AML-193 (cell line): ENCODE measurements at regions not wholly inside any gene's neighbourhood (a gene's known extent, or its start where the extent isn't known, plus 50 kb on each side); places are given as distances from the start of the nearest gene placed in this dataset.
"Not testable (repeated sequence)": the region's sequence is repeated elsewhere in the genome, so short reads cannot be mapped to it uniquely, and the experiment has no call there.

Experiments used
- DNase-seq, 2 experiments: peaks; one replicate each; lab custom pipeline; 2025; lab: John Stamatoyannopoulos, UW

DNA sequence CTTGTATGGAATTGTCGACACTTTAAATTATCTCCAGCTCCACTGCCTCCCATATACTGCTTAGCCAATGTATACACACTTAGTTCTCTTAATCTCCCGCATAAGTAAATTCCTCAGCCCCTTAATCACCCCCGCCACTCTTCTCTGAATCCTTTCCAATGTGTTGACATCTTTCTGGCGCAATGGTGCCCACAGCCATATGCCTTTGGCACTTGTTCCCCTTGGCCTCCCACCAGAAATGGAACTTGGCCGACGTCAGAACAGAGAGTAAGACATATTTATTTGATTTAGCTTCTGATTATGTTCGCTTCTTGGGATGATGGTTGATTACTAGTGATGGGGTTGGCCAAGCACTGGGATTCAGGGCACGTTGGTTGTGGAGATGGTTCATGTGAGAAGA lies 1089.3 kb upstream of the CELF4 start:
- no peak for DNase-seq

DNA sequence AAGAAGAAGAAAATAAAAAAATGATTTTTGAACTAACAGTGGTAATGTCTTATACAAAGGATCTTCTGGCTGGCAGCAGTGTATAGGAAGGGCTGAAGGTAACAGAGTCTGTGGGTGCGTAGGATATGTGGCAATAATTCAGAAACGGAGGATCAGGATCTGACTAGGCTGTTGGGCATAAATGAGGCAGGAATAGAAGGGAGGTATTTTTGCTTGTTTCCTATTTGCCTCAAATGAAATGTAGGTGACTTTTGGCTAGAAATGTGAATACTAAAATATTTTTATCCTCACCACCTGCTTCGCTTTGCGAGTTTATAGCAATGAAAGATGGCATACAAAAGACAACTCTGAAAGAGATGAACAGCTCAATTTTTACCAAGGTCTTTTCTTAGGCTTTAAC lies 1086.1 kb upstream of the CELF4 start:
- no peak for DNase-seq

DNA sequence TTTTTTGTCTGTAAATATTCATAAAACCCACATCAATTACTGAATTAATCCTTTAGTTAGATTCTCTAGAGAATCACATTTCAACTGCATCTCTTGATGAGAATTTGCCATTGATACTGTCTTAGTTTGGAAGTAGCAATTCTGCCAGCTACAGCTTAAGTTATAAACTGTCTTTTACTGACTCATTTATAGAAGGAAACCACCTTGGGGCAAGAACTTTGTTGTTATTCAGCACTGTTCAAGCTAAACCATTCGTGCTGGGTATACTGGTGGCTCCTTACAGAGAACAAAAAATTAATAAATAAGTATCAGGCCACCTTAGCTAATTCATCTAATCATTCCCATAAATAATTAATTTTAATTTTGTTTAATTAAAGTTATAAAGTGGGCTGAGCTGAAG lies 1082.6 kb upstream of the CELF4 start:
- no peak for DNase-seq

DNA sequence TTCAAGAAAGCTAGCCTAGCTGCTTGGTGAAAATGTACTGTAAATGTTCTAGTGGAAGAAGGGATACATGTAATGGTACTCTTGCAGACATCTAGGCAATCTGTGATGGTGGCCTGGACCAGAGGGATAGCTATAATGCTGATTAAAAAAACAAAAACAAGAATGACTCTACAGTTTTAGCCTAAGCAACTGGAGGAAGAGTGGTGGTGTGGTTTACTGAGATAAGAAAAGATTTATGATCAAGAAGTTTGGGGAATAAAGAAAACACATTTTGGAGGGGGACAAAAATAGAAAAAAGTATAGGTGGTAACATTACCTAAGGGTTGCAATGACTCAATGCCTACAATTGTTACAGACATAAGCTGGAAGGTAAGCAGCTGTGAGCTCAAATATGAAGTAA lies 1080.7 kb upstream of the CELF4 start:
- no peak for DNase-seq

DNA sequence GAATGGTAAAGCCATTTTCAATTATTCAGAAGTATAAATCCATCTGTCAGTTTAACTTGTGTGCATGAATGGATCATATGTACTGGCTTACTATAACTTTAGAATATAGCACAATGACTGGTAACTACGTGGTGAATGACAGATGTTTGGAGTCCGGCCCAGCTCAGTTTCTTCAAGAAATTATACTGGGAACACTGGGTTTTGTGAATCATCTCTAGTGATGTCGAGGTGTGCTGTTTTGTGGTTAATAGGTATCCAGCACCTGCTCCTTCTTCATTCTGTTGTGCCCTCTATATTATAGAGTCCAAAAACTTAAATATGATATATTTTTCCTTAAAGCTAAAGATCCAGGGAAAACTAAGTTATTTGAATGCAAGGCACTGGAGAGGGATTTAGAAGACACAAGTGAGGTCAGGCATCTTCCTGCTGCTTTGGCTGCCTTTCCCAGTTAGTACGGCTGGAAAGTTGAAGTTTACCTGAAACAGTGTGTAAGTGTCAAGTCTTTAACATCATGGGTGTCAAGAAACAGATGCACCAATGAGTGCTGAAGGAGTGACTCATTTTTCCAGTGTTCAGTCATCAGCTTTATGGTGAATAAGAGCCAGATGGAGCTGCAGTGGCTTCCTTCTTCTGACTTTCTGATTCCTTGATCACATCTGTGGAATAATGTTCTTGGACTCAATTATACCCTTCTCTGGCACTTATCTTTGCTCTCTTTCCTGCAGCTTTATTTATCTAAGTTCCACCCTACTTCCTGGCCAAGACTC lies 1079.5 kb upstream of the CELF4 start:
- no peak for DNase-seq

DNA sequence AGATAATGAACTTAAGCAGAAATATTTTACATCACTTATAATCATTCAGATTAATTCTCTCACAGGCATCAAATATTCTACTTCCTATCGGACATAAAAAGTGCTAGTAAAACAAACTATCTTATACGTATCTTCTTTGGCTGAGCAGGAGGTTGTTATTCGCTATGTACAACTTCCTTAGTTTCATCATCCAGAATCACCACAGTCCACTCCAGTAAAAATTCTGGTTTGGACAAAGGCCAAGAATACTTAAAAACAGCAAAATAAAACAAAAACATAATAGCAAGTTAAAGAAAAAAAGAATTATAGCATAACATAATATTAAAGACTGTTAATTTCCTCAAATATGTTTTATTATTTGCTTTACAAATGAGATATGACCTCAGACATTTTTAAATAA lies 1077.1 kb upstream of the CELF4 start:
- DNase-seq, result no peak

DNA sequence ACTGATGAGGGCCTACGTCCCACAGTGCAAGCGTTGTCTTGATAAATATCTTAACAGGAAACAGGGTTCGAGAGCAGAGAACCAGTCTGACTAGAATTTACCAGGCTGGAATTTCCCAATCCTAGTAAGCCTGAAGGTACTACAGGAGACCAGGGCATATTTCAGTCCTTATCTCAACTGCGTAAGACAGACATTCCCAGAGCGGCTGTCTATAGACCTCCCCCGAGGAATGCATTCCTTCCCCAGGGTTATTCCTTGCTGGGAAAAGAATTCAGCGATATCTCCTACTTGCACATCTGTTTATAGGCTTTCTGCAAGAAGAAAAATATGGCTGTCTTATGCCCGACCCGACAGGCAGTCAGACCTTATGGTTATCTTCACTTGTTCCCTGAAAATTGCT lies 1074.1 kb upstream of the CELF4 start:
- DNase-seq, result not testable (repeated sequence)

DNA sequence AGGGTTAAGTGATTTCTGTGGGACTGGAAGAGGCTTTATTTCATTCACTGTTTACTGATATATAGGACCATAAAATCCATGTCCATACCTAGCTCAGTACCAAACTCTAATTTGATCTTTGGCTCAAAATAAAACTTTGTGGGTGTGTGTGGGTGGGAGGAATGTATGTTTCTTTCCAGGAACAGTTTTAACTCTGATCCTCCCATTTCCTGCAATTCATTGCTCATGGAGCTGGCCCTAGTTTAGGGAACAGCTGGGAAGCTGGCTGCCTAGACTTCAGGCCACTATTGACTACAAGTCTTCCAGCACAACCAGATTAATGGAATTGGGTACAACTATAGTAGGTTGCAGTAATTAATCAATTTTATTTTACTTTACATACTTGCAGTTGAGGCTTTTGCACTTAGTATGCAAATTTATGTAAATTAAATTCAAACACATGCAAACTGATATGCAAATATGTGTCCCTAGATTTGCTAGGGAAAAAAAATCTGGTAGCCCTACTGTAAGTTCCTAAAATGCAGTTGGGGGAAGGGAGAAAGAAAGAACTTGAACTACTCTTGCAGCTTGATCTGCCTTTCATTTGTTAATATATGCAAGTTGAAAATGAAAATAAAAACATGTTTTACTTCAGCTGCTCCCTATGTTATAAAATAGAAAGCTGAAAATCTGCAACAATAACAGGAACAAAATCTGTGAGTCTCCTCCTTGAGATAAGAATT lies 1070.3 kb upstream of the CELF4 start:
- no peak for DNase-seq

DNA sequence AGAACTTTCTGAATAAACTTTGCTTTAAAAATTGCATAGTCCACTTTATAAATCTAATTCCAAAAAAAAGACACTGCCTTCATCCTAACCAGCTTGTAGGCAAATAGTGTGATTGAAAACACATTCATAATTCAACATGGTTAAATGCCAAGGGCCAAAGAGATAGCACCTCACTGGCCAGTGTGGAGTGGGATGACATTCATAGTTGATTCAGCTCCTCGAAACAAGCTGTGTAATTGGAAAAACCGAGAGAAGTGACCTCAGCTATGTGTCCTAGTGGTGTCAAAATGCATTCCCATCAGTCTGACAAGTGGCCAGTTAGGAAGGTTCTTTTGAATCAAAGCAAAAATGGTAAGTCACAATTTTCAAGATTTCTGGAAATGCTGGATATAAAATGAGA lies 1068.5 kb upstream of the CELF4 start:
- no peak for DNase-seq

DNA sequence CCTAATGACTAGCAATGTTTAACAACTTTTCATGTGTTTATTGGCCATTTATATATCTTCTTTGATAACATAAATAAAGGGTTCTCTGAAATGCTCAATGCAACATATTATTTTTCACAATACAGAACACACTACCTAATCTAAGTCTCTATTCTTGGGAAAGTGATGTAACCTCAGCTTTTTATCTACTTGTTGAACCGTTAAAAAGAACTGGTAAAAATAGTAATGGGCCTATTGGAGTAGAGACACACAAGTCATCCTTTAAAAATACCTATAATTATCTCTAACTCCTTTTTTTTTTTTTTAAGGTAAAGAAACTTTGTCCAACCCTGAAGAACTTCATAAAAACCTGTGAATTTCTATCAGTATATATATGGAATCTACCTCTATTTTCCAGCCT lies 1067.7 kb upstream of the CELF4 start:
- DNase-seq, result no peak

DNA sequence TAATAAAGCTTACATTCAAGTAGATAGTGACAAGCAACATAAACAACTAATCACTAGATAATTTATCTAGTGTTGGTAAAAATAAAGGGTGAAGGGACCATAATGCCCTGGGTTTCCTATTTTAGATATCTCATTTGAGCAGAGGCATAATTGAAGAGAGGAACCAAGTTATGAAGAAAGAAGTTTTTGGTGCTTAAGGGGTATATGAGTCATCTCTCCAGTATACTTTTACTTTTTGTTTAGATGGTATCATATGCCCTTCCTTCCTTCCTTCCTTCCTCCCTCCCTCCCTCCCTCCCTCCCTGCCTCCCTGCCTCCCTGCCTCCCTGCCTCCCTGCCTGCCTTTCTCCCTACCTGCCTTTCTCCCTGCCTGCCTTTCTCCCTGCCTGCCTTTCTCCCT lies 1053.5 kb upstream of the CELF4 start:
- DNase-seq, result no peak

DNA sequence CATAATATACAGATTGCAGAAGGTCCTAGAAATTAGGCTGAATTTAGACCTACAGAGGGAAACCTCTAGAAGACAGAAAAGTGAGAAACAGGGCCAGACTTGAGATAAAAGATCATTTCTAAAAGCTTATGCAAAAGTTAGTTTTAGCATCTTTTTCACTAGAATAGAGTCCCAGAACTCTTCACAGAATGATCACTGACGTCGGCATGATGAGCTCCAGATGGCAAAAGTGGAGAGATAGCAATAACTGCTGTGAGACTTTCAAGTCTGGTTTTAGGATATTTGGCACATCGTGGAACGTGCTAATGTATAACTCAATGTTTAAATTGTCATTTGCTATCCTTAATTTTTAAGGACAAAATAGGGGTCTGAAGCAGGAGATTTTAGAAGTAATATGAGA lies 1050.7 kb upstream of the CELF4 start:
- DNase-seq, result no peak

DNA sequence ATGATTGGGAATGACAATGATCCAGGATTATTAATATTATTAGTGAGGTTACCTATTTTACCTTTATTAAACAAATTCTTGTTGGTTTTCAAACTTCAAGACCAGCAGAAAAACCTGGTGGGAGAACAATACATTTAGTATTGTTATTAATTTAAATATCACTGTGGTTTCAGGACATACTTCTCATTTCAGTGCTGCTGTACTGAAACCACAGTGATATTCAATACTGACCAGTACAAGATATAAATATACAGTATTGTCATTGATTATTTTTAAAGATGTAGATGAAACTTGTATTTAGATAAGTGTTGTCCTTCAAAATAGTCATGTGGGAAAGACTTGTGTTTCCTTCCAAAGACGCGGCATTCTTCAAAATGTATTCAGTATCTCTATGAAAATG lies 1047.3 kb upstream of the CELF4 start:
- DNase-seq, result no peak

DNA sequence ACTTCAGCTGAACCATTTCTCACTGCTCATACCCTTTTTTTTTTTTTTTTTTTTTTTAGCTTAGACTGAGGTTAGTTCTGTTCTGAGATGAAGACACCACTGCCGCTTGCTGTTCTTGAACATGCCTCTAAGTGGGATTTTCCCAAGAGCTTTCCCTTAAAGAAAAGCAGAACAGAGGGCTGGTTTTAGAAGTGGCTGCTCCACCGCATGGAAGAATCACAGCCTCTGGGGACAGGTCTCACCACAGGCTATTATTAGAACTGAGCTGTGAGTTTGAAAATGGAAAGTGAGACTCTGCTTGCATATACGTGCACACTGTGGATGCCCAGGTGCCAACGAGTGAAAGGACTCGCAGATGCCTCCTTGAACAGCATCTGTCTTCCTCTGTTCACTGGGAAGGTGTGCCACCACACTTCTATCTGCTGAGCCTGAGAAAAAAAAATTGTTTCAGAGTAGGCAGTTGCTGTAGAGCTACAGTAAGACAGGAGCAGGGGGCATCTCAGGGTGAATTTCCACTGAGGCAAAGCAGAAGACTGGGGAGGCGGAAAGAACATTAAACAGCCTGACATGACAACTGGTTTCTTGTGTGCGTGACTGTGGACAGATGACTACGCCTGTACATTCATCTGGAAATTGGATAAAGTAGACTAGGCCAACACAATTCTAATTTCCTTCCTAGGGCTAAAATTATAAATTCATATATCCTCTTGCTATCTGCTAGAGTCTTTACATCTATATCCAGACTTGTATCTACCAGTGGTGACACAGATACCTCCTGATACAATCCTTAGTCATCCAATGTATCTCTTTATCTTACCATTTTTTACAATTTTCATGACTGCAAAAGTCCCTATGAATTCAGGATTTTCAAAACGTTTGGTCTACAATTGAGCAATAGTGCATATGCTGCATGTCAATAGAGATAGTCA lies 1045.7 kb upstream of the CELF4 start:
- DNase-seq, result no peak

DNA sequence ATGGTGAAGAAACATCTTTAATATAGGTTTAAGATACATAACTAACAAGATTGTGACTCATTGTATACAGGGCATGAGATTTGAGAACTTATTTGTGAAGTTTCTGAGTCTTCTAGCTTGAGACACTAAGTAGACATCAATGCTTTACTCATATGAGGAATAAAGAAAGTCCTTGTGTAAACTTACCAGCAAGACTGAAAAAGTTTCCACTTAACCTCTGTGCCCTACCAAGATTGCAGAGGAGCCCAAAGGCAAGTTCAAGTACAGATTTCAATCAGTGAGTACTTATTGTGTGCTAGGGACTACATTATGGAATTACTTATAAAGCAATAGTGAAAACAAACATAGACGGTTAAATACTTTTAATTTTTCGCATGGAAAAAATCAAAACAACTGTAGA lies 1041.2 kb upstream of the CELF4 start:
- no peak for DNase-seq

DNA sequence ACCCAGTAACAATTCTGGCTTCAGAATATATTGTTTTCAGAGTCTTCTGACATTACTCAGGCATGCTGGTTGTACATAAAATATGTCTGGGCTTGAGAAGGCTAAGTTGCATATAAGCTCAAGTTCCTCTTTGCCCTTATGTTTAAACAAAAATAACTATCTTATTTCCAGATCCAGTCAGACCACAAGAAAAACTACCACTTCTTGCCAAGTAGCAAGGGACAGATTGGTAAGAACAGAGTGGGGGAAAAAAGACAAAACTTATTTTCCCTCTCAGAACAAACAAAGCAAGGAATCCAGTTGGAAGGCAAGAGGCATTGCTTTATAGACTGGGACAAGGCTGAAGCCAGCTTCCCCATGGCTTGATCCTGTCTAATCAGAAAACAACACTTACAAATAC lies 1036.7 kb upstream of the CELF4 start:
- DNase-seq, result no peak

DNA sequence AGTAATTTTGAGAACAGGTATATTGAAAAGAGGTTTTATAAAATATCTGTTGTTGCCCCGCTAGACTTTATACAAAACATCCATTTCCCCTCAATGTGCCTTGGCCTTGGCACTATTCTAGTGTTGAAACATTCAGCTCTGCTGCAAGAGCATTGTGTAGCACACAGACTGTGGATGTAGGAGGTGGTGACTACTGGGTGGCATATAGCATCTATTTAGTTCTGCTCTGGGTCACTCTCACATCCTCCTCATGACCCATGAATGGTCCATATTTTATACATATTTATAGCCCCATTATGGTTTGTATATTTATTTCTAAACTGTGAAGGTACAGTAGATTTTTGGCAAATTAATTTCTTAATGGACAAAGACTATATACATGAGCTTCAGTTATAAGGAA lies 1022.0 kb upstream of the CELF4 start:
- DNase-seq, result no peak

DNA sequence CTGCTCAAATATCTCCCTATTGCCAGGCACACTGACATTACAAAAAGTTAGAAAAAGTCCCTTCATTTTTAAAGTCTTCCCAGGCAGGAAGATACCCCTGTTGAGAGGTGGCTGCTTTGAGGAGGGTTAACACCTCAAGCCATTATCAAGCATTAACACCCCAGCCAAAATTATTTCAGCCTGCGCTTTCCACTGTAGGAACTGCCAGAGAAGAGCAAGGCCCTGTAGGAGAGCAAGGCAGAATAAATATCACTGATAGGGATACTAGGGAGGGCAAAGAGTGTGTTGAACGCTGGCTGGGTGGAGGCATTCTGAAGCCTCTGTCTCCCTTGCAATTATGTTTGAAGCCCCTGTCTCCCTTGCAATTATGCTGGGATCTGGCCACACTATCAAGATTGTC lies 1020.7 kb upstream of the CELF4 start:
- no peak for DNase-seq

DNA sequence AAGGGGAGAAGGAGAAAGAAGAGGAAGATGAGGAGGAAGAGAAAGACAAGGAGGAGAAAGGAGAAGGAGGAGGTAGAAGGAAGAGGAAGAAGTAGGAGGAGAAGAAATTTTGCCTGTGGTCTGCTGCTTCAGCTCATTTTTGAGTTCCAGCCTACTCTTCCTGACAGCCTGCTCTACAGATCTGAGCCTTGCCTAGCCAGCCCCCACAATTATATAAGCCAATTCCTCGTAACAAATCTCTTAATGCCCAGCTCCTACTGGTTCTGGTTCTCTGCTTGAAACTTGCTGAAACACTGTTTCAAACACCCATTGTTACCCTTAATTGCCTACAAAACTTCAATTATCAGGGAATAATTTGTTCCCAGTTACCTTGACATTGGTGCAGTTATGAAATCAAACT lies 1014.2 kb upstream of the CELF4 start:
- DNase-seq, result no peak

DNA sequence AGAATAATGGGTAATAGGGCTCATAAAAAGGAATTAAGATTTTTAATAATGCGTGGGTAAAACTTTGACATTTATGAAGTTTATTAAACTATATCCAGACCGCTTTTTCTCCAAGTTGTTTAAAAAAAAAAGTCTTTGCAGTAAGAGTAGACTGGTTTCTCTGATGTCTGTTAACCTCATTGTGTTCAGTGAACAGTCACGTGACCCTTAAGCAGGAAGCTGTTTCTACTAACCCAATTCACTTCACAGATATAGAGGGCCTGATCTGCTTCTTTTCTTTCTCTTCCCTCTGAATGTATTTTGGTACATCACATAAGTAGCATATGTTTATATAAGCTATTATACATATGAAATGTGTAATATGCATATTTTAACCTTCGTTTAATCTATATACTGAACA lies 1011.3 kb upstream of the CELF4 start:
- no peak for DNase-seq

DNA sequence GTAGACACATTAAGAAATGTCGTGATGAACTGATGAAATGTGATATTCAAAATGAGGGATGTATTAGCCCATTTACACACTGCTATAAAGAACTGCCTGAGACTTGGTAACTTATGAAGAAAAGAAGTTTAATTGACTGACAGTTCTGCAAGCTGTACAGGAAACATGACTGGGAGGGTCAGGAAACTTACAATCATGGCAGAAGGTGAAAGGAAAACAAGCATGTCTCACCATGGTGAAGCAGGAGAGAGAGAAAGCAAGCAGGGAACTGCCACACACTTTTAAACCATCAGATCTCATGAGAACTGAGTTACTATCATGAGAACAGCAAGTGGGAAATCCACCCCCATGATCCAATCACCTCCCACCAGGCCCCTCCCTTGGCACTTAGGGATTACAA lies 1010.8 kb upstream of the CELF4 start:
- no peak for DNase-seq

DNA sequence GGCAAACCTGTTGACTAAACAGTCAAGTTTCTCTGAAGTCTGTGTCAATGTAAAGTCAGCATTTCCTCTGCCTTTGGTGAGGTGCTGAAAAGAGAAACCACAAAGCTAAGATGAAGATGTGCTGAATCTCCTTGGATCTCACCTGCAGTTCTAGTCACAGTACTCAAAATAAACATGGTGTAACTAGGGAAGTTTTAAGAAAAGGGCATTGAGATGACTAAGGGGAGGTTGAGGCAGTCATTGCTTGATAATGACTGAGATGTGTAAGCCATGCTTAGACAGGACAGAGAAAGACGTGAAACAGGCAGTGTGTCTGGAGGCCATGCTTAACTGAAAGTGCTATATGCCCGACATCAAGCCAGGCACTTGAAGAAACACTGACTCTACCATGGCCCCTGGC lies 1010.0 kb upstream of the CELF4 start:
- no peak for DNase-seq

DNA sequence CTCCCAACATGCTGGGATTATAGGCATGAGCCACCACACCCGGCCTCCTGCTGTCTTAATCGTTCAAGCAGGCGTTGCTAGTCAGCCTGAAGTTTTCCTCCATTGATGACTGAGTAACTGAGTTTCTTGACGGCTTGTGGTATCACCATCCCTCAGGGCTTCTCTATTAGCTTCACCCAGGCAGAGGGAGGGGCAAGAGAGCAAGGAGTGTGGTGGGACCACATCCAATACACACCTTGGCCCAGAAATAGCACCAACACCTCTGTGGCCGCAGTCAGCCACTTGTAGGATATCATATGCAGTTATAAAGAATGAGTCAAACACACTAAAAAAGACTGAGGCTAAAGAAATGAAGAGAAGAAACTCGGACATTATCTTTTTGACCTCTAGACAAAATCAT lies 1009.4 kb upstream of the CELF4 start:
- DNase-seq, result no peak
